Memory B cell (primary cell): ENCODE measurements at regions not wholly inside any gene's neighbourhood (a gene's known extent, or its start where the extent isn't known, plus 50 kb on each side); places are given as distances from the start of the nearest gene placed in this dataset.

Source experiments
- ATAC-seq: fragments of 150-1000 bp; cut with Tn5 transposase; 2 replicates; pipeline ENCODE4 v1.10.0; 2021; ENCODE audit warnings: low read depth, mild to moderate bottlenecking, moderate library complexity
- DNase-seq, 2 donors: peaks; one replicate each; pipeline ENCODE4 v3.0.0; 2022; ENCODE audit warnings: low spot score in 2 of 2
- H3K27ac Mint-ChIP-seq: one replicate; pipeline ENCODE4 v1.8.0; 2022; ENCODE audit warnings: mild to moderate bottlenecking, moderate library complexity, mixed read lengths
- H3K27me3 Mint-ChIP-seq: one replicate; pipeline ENCODE4 v1.8.0; 2022; ENCODE audit warnings: mixed read lengths
- H3K36me3 Mint-ChIP-seq: one replicate; pipeline ENCODE4 v1.8.0; 2022; ENCODE audit warnings: mild to moderate bottlenecking, mixed read lengths
- H3K4me1 Mint-ChIP-seq: one replicate; pipeline ENCODE4 v1.8.0; 2022; ENCODE audit warnings: mixed read lengths
- H3K4me3 Mint-ChIP-seq: one replicate; pipeline ENCODE4 v1.8.0; 2022; ENCODE audit warnings: mild to moderate bottlenecking, moderate library complexity, mixed read lengths
- H3K9me3 Mint-ChIP-seq: one replicate; pipeline ENCODE4 v1.8.0; 2022; ENCODE audit warnings: mixed read lengths

DNA sequence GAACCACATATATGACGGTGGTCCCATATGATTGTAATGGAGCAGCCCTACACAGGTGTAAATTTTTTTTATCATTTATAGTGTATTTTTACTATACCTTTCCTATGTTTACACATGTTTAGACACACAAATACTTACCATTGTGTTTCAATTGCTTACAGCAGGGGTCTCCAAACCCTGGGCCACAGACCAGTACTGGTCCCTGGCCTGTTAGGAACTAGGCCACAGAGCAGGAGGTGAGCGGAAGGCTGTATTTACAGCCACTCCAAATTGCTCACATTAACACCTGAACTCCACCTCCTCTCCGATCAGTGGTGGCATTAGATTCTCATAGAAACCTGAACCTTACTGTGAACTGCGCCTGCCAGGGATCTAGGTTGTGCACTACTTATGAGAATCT lies 201.8 kb upstream of the NDST4 start:
- Mint-ChIP-seq H3K36me3 (no peaks in the 10 kb centered on the region), H3K27me3 (no peaks in the 10 kb centered on the region), H3K27ac (no peak overlapping the region), H3K4me1 (no peaks in the 10 kb centered on the region), H3K4me3 (no peak overlapping the region), H3K9me3 (no peaks in the 10 kb centered on the region)
- DNase-seq (no peak), ATAC-seq (no peak)

- no peaks in the 10 kb centered on the region for H3K36me3 Mint-ChIP-seq
- no peaks in the 10 kb centered on the region for H3K4me1 Mint-ChIP-seq
- DNase-seq (no peak), ATAC-seq (no peak)
- H3K4me3 Mint-ChIP-seq, result no peak overlapping the region
- H3K9me3 Mint-ChIP-seq, result no peaks in the 10 kb centered on the region
- H3K27me3 Mint-ChIP-seq, result no peaks in the 10 kb centered on the region
- H3K27ac Mint-ChIP-seq, result no peak overlapping the region
These were observed 197.2 kb upstream of the NDST4 start for GRCh38 chr4:115310641-115311040.

- Mint-ChIP-seq H3K27ac (no peak overlapping the region), H3K4me1 (no peaks in the 10 kb centered on the region), H3K9me3 (no peaks in the 10 kb centered on the region), H3K4me3 (no peak overlapping the region), H3K36me3 (no peaks in the 10 kb centered on the region), H3K27me3 (no peaks in the 10 kb centered on the region)
- no peak for DNase-seq
- no peak for ATAC-seq
These were observed 181.3 kb upstream of the NDST4 start for GRCh38 chr4:115294717-115295116.

DNA sequence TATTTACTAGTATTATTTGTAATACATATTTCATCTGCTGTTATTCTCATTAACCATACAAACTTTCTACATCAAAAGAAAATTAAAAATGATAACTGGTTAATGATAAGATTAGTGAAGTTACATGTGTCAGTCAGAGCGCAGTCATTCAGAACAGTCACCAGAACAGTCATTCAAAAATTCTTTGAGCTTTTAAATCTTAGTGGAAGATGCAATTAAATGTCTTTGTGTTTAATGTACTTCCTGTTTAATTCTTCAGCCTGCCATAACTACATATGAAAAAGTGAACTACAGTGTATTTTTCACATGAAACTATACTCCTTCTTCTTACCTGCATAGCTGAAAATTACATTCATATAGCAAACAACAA lies 179.7 kb upstream of the NDST4 start:
- Mint-ChIP-seq H3K27ac (no peak overlapping the region), H3K9me3 (no peaks in the 10 kb centered on the region), H3K4me3 (no peak overlapping the region), H3K4me1 (no peaks in the 10 kb centered on the region), H3K36me3 (no peaks in the 10 kb centered on the region), H3K27me3 (no peaks in the 10 kb centered on the region)
- DNase-seq (no peak), ATAC-seq (no peak)

- Mint-ChIP-seq H3K4me3 (no peak overlapping the region), H3K27me3 (no peaks in the 10 kb centered on the region), H3K4me1 (no peaks in the 10 kb centered on the region), H3K27ac (no peak overlapping the region), H3K36me3 (no peaks in the 10 kb centered on the region), H3K9me3 (no peaks in the 10 kb centered on the region)
- ATAC-seq (no peak), DNase-seq (no peak)
These were observed 179.1 kb upstream of the NDST4 start for GRCh38 chr4:115292320-115293092.

DNA sequence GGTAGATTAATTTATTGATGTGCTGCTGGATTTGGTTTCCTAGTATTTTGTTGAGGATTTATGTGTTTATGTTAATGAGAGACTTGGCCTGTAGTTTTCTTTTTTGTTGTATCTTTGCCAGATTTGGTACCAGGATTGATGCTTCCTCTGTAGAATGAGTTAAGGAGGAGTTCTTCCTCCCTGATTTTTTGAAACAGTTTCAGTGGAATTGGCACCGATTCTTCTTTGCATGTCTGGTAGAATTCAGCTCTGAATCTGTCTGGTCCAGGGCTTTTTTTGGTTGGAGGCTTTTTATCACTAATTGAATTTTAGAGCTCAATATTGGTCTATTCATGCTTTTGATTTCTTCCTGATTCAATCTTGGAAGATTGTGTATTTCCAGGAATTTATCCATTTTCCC lies 174.0 kb upstream of the NDST4 start:
- DNase-seq (no peak), ATAC-seq (no peak)
- H3K27me3 Mint-ChIP-seq, result no peaks in the 10 kb centered on the region
- H3K27ac Mint-ChIP-seq, result no peak overlapping the region
- no peaks in the 10 kb centered on the region for H3K9me3 Mint-ChIP-seq
- H3K4me3 Mint-ChIP-seq, result no peak overlapping the region
- H3K36me3 Mint-ChIP-seq, result no peaks in the 10 kb centered on the region
- H3K4me1 Mint-ChIP-seq, result no peaks in the 10 kb centered on the region

GRCh38 chr4:115279330-115279729 lies 165.9 kb upstream of the NDST4 start:
- H3K9me3 Mint-ChIP-seq, result no peaks in the 10 kb centered on the region
- no peak overlapping the region for H3K27ac Mint-ChIP-seq
- no peaks in the 10 kb centered on the region for H3K4me1 Mint-ChIP-seq
- DNase-seq, result no peak
- no peak for ATAC-seq
- H3K27me3 Mint-ChIP-seq, result no peaks in the 10 kb centered on the region
- no peak overlapping the region for H3K4me3 Mint-ChIP-seq
- H3K36me3 Mint-ChIP-seq, result no peaks in the 10 kb centered on the region

DNA sequence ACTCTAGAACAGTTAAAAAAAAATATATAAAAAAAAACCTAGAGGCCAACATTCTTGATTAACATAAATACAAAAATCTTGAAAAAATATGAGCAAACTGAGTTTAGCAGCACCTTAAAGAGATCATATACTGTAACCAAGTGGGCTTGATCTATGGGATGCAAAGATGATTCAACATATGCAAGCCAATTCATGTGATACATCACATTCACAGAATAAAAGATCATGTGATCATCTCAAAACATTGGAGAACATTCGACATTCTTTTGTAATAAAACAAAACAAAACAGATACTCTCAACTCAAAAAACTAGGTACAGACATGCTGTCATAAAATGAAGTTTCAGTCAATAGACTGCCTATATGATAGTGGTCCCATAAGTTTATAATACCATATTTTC lies 165.4 kb upstream of the NDST4 start:
- H3K4me1 Mint-ChIP-seq, result no peaks in the 10 kb centered on the region
- no peaks in the 10 kb centered on the region for H3K36me3 Mint-ChIP-seq
- H3K4me3 Mint-ChIP-seq, result no peak overlapping the region
- no peak for ATAC-seq
- DNase-seq, result no peak
- no peak overlapping the region for H3K27ac Mint-ChIP-seq
- no peaks in the 10 kb centered on the region for H3K9me3 Mint-ChIP-seq
- no peaks in the 10 kb centered on the region for H3K27me3 Mint-ChIP-seq

DNA sequence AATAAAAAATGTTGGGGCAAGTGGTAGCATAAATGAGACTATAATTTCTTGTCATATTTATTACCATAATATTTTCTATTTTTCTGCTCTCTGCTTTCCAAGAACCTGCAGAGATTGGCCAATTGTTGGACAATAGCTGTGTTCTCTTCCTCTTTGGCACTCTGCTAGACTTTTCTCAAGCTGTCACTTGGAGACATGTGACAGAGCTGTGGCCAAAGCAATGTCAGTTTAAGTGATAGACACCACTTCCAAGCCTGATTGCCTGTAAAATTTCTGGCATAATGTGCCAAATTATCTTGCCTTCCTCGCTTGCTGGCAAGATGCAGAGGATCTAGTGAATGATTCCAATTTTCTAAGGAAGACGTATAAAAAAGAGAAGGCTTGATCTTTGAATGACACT lies 162.2 kb upstream of the NDST4 start:
- Mint-ChIP-seq H3K4me3 (no peak overlapping the region), H3K9me3 (no peaks in the 10 kb centered on the region), H3K4me1 (no peaks in the 10 kb centered on the region), H3K27ac (no peak overlapping the region), H3K27me3 (no peaks in the 10 kb centered on the region), H3K36me3 (no peaks in the 10 kb centered on the region)
- DNase-seq, result no peak
- no peak for ATAC-seq

DNA sequence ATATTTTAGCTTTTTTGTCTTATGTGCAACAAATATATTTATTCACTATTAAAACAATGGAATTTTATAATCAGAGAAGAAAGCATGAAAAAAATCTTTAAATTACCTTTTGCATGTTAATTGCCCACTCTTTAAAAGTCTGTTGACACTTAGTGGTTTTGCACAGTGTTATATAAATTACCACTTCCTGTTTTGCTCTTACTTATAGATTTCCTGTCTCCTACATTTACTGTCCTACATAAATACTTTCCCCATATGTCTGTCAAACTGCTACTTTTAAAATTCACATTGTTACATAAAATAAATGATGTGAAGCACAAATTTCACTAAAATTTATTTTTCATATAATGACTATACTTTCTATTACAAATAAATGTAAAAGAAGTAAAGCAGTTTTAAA lies 161.1 kb upstream of the NDST4 start:
- Mint-ChIP-seq H3K4me3 (no peak overlapping the region), H3K27me3 (no peaks in the 10 kb centered on the region), H3K36me3 (no peaks in the 10 kb centered on the region), H3K9me3 (no peaks in the 10 kb centered on the region), H3K27ac (no peak overlapping the region), H3K4me1 (no peaks in the 10 kb centered on the region)
- no peak for DNase-seq
- ATAC-seq, result no peak

GRCh38 chr4:115272594-115272993 lies 159.2 kb upstream of the NDST4 start:
- ATAC-seq (no peak), DNase-seq (no peak)
- H3K27ac Mint-ChIP-seq, result no peak overlapping the region
- H3K27me3 Mint-ChIP-seq, result no peaks in the 10 kb centered on the region
- H3K4me1 Mint-ChIP-seq, result no peaks in the 10 kb centered on the region
- H3K36me3 Mint-ChIP-seq, result no peaks in the 10 kb centered on the region
- H3K9me3 Mint-ChIP-seq, result no peaks in the 10 kb centered on the region
- no peak overlapping the region for H3K4me3 Mint-ChIP-seq

DNA sequence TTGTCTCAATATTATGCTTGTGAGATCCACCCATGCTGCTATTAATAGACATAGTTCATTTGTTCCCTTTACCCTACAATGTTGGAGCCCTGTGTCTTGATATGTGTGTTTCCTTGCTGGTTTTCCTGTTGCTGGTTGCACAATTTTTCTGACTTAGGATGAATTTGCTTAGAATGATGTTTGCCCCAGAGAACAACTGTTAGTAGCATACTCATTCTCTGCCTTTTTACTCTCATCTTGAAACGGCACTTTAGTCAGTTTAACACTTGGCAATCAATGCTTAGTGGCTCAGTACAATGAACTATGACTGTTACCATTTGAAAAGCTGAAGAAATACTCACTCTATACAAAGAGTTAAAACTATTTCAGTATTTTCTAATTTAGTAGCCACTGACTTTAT lies 158.8 kb upstream of the NDST4 start:
- Mint-ChIP-seq H3K4me3 (no peak overlapping the region), H3K36me3 (no peaks in the 10 kb centered on the region), H3K27me3 (no peaks in the 10 kb centered on the region), H3K9me3 (no peaks in the 10 kb centered on the region), H3K27ac (no peak overlapping the region), H3K4me1 (no peaks in the 10 kb centered on the region)
- no peak for DNase-seq
- ATAC-seq, result no peak

- Mint-ChIP-seq H3K36me3 (no peaks in the 10 kb centered on the region), H3K27ac (no peak overlapping the region), H3K4me1 (no peaks in the 10 kb centered on the region), H3K9me3 (no peaks in the 10 kb centered on the region), H3K4me3 (no peak overlapping the region), H3K27me3 (no peaks in the 10 kb centered on the region)
- no peak for DNase-seq
- no peak for ATAC-seq
These were observed 146.8 kb upstream of the NDST4 start for GRCh38 chr4:115260195-115260594.

GRCh38 chr4:115259642-115260041 lies 146.2 kb upstream of the NDST4 start:
- H3K4me3 Mint-ChIP-seq, result no peak overlapping the region
- H3K36me3 Mint-ChIP-seq, result no peaks in the 10 kb centered on the region
- DNase-seq (no peak), ATAC-seq (no peak)
- H3K27me3 Mint-ChIP-seq, result no peaks in the 10 kb centered on the region
- H3K27ac Mint-ChIP-seq, result no peak overlapping the region
- H3K4me1 Mint-ChIP-seq, result no peaks in the 10 kb centered on the region
- H3K9me3 Mint-ChIP-seq, result no peaks in the 10 kb centered on the region

DNA sequence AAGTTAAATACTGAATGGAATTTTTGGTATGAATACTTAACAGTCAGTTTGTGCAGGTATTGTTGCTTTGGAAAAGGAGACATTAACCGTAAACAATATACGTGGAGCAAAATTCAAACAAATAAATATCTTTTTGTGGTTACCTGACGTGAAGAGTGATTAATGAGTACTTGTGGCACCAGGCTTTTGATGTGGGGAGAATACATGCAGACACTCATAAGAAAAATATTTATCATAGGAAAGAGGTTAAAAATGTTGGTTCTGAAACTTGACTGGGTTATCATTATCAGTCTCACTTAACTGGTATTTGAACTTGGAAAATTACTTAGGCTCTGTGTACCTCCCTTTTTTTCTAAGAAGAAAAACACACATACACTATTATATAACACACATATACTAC lies 136.4 kb upstream of the NDST4 start:
- Mint-ChIP-seq H3K27me3 (no peaks in the 10 kb centered on the region), H3K36me3 (no peaks in the 10 kb centered on the region), H3K4me3 (no peak overlapping the region), H3K9me3 (peaks cover 1% of the 10 kb centered on the region), H3K4me1 (no peaks in the 10 kb centered on the region), H3K27ac (no peak overlapping the region)
- ATAC-seq (no peak), DNase-seq (no peak)
